ENCODE measurements at regions not wholly inside any gene's neighbourhood (a gene's known extent, or its start where the extent isn't known, plus 50 kb on each side); places are given as distances from the start of the nearest gene placed in this dataset.

DNA sequence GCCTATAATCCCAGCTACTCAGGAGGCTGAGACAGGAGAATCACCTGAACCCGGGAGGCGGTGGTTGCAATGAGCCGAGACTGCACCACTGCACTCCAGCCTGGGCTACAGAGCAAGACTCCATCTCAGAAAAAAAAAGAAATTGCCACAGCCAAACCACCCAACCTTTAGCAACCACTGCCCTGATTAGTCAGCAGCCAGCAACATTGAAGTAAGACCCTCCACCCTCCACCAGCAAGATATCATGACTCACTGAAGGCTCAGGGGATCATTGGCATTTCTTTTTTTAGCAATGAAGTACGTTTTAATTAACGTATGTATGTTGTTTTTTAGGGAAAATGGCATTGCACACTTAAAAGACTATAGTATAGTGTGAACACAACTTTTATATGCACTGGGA lies 349.1 kb upstream of the ACVR2A start:
- no peak for TF ChIP-seq POLR2AphosphoS5 (IDR thresholded peaks at IDR 0.05)
- TF ChIP-seq, protein P1, sequence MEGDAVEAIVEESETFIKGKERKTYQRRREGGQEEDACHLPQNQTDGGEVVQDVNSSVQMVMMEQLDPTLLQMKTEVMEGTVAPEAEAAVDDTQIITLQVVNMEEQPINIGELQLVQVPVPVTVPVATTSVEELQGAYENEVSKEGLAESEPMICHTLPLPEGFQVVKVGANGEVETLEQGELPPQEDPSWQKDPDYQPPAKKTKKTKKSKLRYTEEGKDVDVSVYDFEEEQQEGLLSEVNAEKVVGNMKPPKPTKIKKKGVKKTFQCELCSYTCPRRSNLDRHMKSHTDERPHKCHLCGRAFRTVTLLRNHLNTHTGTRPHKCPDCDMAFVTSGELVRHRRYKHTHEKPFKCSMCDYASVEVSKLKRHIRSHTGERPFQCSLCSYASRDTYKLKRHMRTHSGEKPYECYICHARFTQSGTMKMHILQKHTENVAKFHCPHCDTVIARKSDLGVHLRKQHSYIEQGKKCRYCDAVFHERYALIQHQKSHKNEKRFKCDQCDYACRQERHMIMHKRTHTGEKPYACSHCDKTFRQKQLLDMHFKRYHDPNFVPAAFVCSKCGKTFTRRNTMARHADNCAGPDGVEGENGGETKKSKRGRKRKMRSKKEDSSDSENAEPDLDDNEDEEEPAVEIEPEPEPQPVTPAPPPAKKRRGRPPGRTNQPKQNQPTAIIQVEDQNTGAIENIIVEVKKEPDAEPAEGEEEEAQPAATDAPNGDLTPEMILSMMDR (IDR thresholded peaks at IDR 0.05): no peak
